H1 (cell line): ENCODE measurements at regions not wholly inside any gene's neighbourhood (a gene's known extent, or its start where the extent isn't known, plus 50 kb on each side); places are given as distances from the start of the nearest gene placed in this dataset.

Experiments
- CHD2 ChIP-seq: IDR thresholded peaks from 2 replicates; pipeline ENCODE4 v1.6.1; 2012; ENCODE audit warnings: low read length, improper control_type of control experiment
- EGR1 ChIP-seq: IDR thresholded peaks from 2 replicates; pipeline ENCODE4 v1.6.1; 2011; ENCODE audit warnings: low read depth, low read length, borderline replicate concordance
- EZH2 ChIP-seq: fragments of 200-600 bp; sonication (generic); IDR thresholded peaks from 2 replicates; pipeline ENCODE4 v1.7.1; 2012; ENCODE audit warnings: low read depth, mild to moderate bottlenecking, moderate library complexity, low read length, inconsistent platforms; ENCODE audit not compliant: severe bottlenecking
- JUN ChIP-seq: IDR thresholded peaks from 2 replicates; pipeline ENCODE4 v1.6.1; 2011; ENCODE audit warnings: low read depth, mild to moderate bottlenecking, improper control_type of control experiment, low read length
- KDM1A ChIP-seq: fragments of 200-600, 300-600 bp; sonication (generic); IDR thresholded peaks from 2 replicates; pipeline ENCODE4 v1.7.1; 2016; ENCODE audit warnings: mild to moderate bottlenecking, low read length, borderline replicate concordance
- MAFK ChIP-seq: IDR thresholded peaks from 2 replicates; pipeline ENCODE4 v1.6.1; 2012; ENCODE audit warnings: low read depth, mild to moderate bottlenecking, improper control_type of control experiment, low read length
- POLR2A ChIP-seq, 2 experiments: IDR thresholded peaks; 1 replicate in 1 of 2; 2 replicates in 1 of 2; pipeline ENCODE4 v1.6.1; 2011; ENCODE audit warnings: low read depth in 2 of 2, low read length in 2 of 2, mild to moderate bottlenecking in 2 of 2; ENCODE audit errors: control extremely low read depth in 1 of 2
- RAD21 ChIP-seq, 2 experiments: IDR thresholded peaks in 1 of 2; conservative IDR thresholded peaks in 1 of 2; 2 replicates each; pipeline ENCODE4 v1.6.1; 2011; ENCODE audit warnings: low read depth in 2 of 2, low read length in 2 of 2, improper control_type of control experiment in 1 of 2, inconsistent platforms in 1 of 2, mild to moderate bottlenecking in 1 of 2, moderate library complexity in 1 of 2
- SP2 ChIP-seq: IDR thresholded peaks from 2 replicates; pipeline ENCODE4 v1.6.1; 2012; ENCODE audit warnings: mild to moderate bottlenecking, low read length, inconsistent platforms
- SRF ChIP-seq: IDR thresholded peaks from 2 replicates; pipeline ENCODE4 v1.6.1; 2011; ENCODE audit warnings: mild to moderate bottlenecking, low read depth, low read length, moderate library complexity
- TBP ChIP-seq: IDR thresholded peaks from 2 replicates; pipeline ENCODE4 v1.6.1; 2011; ENCODE audit warnings: low read depth, low read length, improper control_type of control experiment
- YY1 ChIP-seq: IDR thresholded peaks from 2 replicates; pipeline ENCODE4 v1.6.1; 2011; ENCODE audit warnings: low read depth, mild to moderate bottlenecking, low read length
- TF ChIP-seq, protein P1 (sequence below), 3 experiments: IDR thresholded peaks; 1 replicate in 2 of 3; 2 replicates in 1 of 3; pipeline versions ENCODE4 v1.5.1 to v1.6.1; 2011; ENCODE audit warnings: low read length in 3 of 3, mild to moderate bottlenecking in 3 of 3, inconsistent platforms in 2 of 3, low read depth in 1 of 3, moderate library complexity in 1 of 3; ENCODE audit not compliant: insufficient read depth in 1 of 3; ENCODE audit errors: control extremely low read depth in 1 of 3
- TF ChIP-seq, protein P2 (sequence below): IDR thresholded peaks from 2 replicates; pipeline ENCODE4 v1.6.1; 2012; ENCODE audit warnings: low read length, inconsistent platforms

- TF ChIP-seq EGR1 = no peak
- TF ChIP-seq, protein P1, sequence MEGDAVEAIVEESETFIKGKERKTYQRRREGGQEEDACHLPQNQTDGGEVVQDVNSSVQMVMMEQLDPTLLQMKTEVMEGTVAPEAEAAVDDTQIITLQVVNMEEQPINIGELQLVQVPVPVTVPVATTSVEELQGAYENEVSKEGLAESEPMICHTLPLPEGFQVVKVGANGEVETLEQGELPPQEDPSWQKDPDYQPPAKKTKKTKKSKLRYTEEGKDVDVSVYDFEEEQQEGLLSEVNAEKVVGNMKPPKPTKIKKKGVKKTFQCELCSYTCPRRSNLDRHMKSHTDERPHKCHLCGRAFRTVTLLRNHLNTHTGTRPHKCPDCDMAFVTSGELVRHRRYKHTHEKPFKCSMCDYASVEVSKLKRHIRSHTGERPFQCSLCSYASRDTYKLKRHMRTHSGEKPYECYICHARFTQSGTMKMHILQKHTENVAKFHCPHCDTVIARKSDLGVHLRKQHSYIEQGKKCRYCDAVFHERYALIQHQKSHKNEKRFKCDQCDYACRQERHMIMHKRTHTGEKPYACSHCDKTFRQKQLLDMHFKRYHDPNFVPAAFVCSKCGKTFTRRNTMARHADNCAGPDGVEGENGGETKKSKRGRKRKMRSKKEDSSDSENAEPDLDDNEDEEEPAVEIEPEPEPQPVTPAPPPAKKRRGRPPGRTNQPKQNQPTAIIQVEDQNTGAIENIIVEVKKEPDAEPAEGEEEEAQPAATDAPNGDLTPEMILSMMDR (IDR thresholded peaks at IDR 0.05; ENCODE audit: control extremely low read depth in 1 of 3, insufficient read depth in 1 of 3, low read depth in 1 of 3, low read length in 3 of 3) = no peak
- TF ChIP-seq KDM1A = no peak
- no peak for TF ChIP-seq POLR2A (IDR thresholded peaks at IDR 0.05; ENCODE audit: control extremely low read depth in 1 of 2, low read depth in 2 of 2, low read length in 2 of 2)
- TF ChIP-seq RAD21 (IDR thresholded peaks at IDR 0.05 in 1 of 2, conservative IDR thresholded peaks at IDR 0.05 in 1 of 2; ENCODE audit: low read depth in 2 of 2, low read length in 2 of 2) = no peak
- no peak for TF ChIP-seq SP2
- TF ChIP-seq TBP = no peak
- TF ChIP-seq EZH2 = no peak
- TF ChIP-seq CHD2 = no peak
- no peak for TF ChIP-seq YY1
- no peak for TF ChIP-seq MAFK
- TF ChIP-seq, protein P2, sequence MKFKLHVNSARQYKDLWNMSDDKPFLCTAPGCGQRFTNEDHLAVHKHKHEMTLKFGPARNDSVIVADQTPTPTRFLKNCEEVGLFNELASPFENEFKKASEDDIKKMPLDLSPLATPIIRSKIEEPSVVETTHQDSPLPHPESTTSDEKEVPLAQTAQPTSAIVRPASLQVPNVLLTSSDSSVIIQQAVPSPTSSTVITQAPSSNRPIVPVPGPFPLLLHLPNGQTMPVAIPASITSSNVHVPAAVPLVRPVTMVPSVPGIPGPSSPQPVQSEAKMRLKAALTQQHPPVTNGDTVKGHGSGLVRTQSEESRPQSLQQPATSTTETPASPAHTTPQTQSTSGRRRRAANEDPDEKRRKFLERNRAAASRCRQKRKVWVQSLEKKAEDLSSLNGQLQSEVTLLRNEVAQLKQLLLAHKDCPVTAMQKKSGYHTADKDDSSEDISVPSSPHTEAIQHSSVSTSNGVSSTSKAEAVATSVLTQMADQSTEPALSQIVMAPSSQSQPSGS = no peak
- no peak for TF ChIP-seq SRF
- TF ChIP-seq JUN = no peak
Measured at GRCh38 chr10:62937674-62938073, 121.5 kb upstream of the EGR2 start.
